ENCODE measurements at regions not wholly inside any gene's neighbourhood (a gene's known extent, or its start where the extent isn't known, plus 50 kb on each side); places are given as distances from the start of the nearest gene placed in this dataset.
"Not testable (repeated sequence)": the region's sequence is repeated elsewhere in the genome, so short reads cannot be mapped to it uniquely, and the experiment has no call there.

- DNase-seq (ENCODE audit: low read depth), result no peak
Observed at GRCh38 chr16:6725634-6726331, 606.9 kb upstream of the RBFOX1 start.

- not testable (repeated sequence) for DNase-seq (ENCODE audit: low read depth)
Observed at GRCh38 chr16:6725206-6725605, 607.4 kb upstream of the RBFOX1 start.

- no peak for DNase-seq (ENCODE audit: low read depth)
Observed at GRCh38 chr16:6722786-6723185, 609.9 kb upstream of the RBFOX1 start.

GRCh38 chr16:6714510-6714909, 618.1 kb upstream of the RBFOX1 start:
- DNase-seq (ENCODE audit: low read depth), result no peak

- DNase-seq (ENCODE audit: low read depth), result no peak
Observed at GRCh38 chr16:6709736-6710135, 622.9 kb upstream of the RBFOX1 start.

GRCh38 chr16:6708576-6709215, 623.9 kb upstream of the RBFOX1 start:
- DNase-seq (ENCODE audit: low read depth), result no peak

- DNase-seq (ENCODE audit: low read depth), result no peak
Observed at GRCh38 chr16:6704306-6704930, 628.2 kb upstream of the RBFOX1 start.

GRCh38 chr16:6701096-6701495, 631.5 kb upstream of the RBFOX1 start:
- DNase-seq (ENCODE audit: low read depth), result no peak

GRCh38 chr16:6698548-6698947, 634.1 kb upstream of the RBFOX1 start:
- no peak for DNase-seq (ENCODE audit: low read depth)

- no peak for DNase-seq (ENCODE audit: low read depth)
Observed at GRCh38 chr16:6695666-6696065, 637.0 kb upstream of the RBFOX1 start.

- no peak for DNase-seq (ENCODE audit: low read depth)
Observed at GRCh38 chr16:6694636-6695035, 638.0 kb upstream of the RBFOX1 start.

GRCh38 chr16:6693418-6693817, 639.2 kb upstream of the RBFOX1 start:
- DNase-seq (ENCODE audit: low read depth), result not testable (repeated sequence)

GRCh38 chr16:6692874-6693273, 639.8 kb upstream of the RBFOX1 start:
- DNase-seq (ENCODE audit: low read depth), result no peak

- DNase-seq (ENCODE audit: low read depth), result no peak
Observed at GRCh38 chr16:6690741-6691140, 641.9 kb upstream of the RBFOX1 start.

GRCh38 chr16:6689643-6690042, 643.0 kb upstream of the RBFOX1 start:
- no peak for DNase-seq (ENCODE audit: low read depth)

- no peak for DNase-seq (ENCODE audit: low read depth)
Observed at GRCh38 chr16:6687593-6687992, 645.1 kb upstream of the RBFOX1 start.

GRCh38 chr16:6684076-6684673, 648.5 kb upstream of the RBFOX1 start:
- no peak for DNase-seq (ENCODE audit: low read depth)

- no peak for DNase-seq (ENCODE audit: low read depth)
Observed at GRCh38 chr16:6682142-6682811, 650.4 kb upstream of the RBFOX1 start.

GRCh38 chr16:6678586-6678985, 654.1 kb upstream of the RBFOX1 start:
- DNase-seq (ENCODE audit: low read depth), result no peak

- no peak for DNase-seq (ENCODE audit: low read depth)
Observed at GRCh38 chr16:6674071-6674470, 658.6 kb upstream of the RBFOX1 start.

- no peak for DNase-seq (ENCODE audit: low read depth)
Observed at GRCh38 chr16:6672507-6672906, 660.1 kb upstream of the RBFOX1 start.

- no peak for DNase-seq (ENCODE audit: low read depth)
Observed at GRCh38 chr16:6667393-6667792, 665.3 kb upstream of the RBFOX1 start.

Measured in fibroblast of gingiva (primary cell).